GM23338 (cell line): ENCODE measurements at regions not wholly inside any gene's neighbourhood (a gene's known extent, or its start where the extent isn't known, plus 50 kb on each side); places are given as distances from the start of the nearest gene placed in this dataset.

Source experiments
- ATAC-seq: fragments of 200-7000 bp; cut with Tn5 transposase; 3 replicates; pipeline ENCODE4 v1.9.1; 2020
- DNase-seq: peaks from one replicate; pipeline ENCODE4 v3.0.0-alpha.2; 2015; ENCODE audit warnings: low spot score
- H2AFZ ChIP-seq: fragments of 200-600 bp; sonication (generic); 2 replicates; pipeline ENCODE4 v1.8.0; 2016; ENCODE audit warnings: antibody characterized with exemption, mild to moderate bottlenecking, moderate library complexity
- H3F3A ChIP-seq: fragments of 200-600 bp; sonication (generic); replicated peaks from 2 replicates; pipeline ENCODE4 v1.8.0; 2017; ENCODE audit warnings: antibody characterized with exemption, mixed run types, low read depth
- H3K27ac ChIP-seq: fragments of 200-600 bp; sonication (generic); 2 replicates; pipeline ENCODE4 v1.6.1; 2016; ENCODE audit warnings: low read depth
- H3K27me3 ChIP-seq: fragments of 200-600 bp; sonication (generic); 2 replicates; pipeline ENCODE4 v1.8.0; 2016; ENCODE audit warnings: mild to moderate bottlenecking, mixed run types, moderate library complexity; ENCODE audit not compliant: insufficient read depth
- H3K36me3 ChIP-seq: fragments of 200-600 bp; sonication (generic); 2 replicates; pipeline ENCODE4 v1.8.0; 2016; ENCODE audit warnings: mild to moderate bottlenecking; ENCODE audit not compliant: insufficient read depth
- H3K4me1 ChIP-seq: fragments of 200-600 bp; sonication (generic); 2 replicates; pipeline ENCODE4 v1.8.0; 2016; ENCODE audit warnings: mild to moderate bottlenecking, moderate library complexity; ENCODE audit not compliant: insufficient read depth
- H3K4me2 ChIP-seq: fragments of 200-600 bp; sonication (generic); 2 replicates; pipeline ENCODE4 v1.7.1; 2017; ENCODE audit warnings: mixed run types
- H3K4me3 ChIP-seq: fragments of 200-600 bp; sonication (generic); 2 replicates; pipeline ENCODE4 v1.6.1; 2016; ENCODE audit warnings: mixed run types
- H3K79me2 ChIP-seq: fragments of 200-600 bp; sonication (generic); replicated peaks from 2 replicates; pipeline ENCODE4 v1.8.0; 2017; ENCODE audit warnings: mild to moderate bottlenecking; ENCODE audit not compliant: insufficient read depth
- H3K9me2 ChIP-seq: fragments of 200-600 bp; sonication (generic); 2 replicates; pipeline ENCODE4 v1.8.0; 2017; ENCODE audit not compliant: insufficient read depth
- H4K20me1 ChIP-seq: fragments of 200-600 bp; sonication (generic); replicated peaks from 2 replicates; pipeline ENCODE4 v1.8.0; 2017; ENCODE audit warnings: mild to moderate bottlenecking; ENCODE audit not compliant: insufficient read depth
- H3K27ac Mint-ChIP-seq: 2 replicates; pipeline ENCODE4 v1.8.0; 2020; ENCODE audit warnings: inconsistent platforms, mild to moderate bottlenecking, moderate library complexity, mixed read lengths
- H3K27me3 Mint-ChIP-seq: 3 replicates; pipeline ENCODE4 v1.8.0; 2022; ENCODE audit warnings: low read depth, mild to moderate bottlenecking, moderate library complexity, mixed read lengths, inconsistent platforms; ENCODE audit not compliant: insufficient read depth, poor library complexity
- H3K36me3 Mint-ChIP-seq: 3 replicates; pipeline ENCODE4 v1.8.0; 2021; ENCODE audit warnings: low read depth, mild to moderate bottlenecking, inconsistent platforms, moderate library complexity, mixed read lengths
- H3K4me1 Mint-ChIP-seq: 3 replicates; pipeline ENCODE4 v1.8.0; 2020; ENCODE audit warnings: mild to moderate bottlenecking, inconsistent platforms, mixed read lengths
- H3K4me3 Mint-ChIP-seq: 3 replicates; pipeline ENCODE4 v1.8.0; 2021; ENCODE audit warnings: moderate library complexity, mild to moderate bottlenecking, inconsistent platforms, mixed read lengths
- H3K9me3 Mint-ChIP-seq: 3 replicates; pipeline ENCODE4 v1.8.0; 2020; ENCODE audit warnings: moderate library complexity, mild to moderate bottlenecking, inconsistent platforms, mixed read lengths
- EZH2 ChIP-seq: fragments of 200-600 bp; sonication (generic); IDR thresholded peaks from one replicate; pipeline ENCODE4 v1.8.0; 2017; ENCODE audit warnings: antibody characterized with exemption, mild to moderate bottlenecking, low read depth; ENCODE audit not compliant: unreplicated experiment
- EZH2phosphoT487 ChIP-seq: fragments of 200-600 bp; sonication (generic); IDR thresholded peaks from one replicate; pipeline ENCODE4 v1.8.1; 2018; ENCODE audit warnings: antibody characterized with exemption; ENCODE audit not compliant: unreplicated experiment
- POLR2AphosphoS5 ChIP-seq: IDR thresholded peaks from 2 replicates; pipeline ENCODE4 v1.6.1; 2016; ENCODE audit warnings: antibody characterized with exemption, low read depth
- STAT1 ChIP-seq: IDR thresholded peaks from one replicate; pipeline ENCODE4 v1.6.1; 2016; ENCODE audit warnings: antibody characterized with exemption; ENCODE audit not compliant: unreplicated experiment
- ZNF331 ChIP-seq: fragments of 250-450 bp; sonication (Bioruptor Pico); IDR thresholded peaks from 2 replicates; pipeline ENCODE4 v1.5.0; 2020; ENCODE audit warnings: low read depth, mild to moderate bottlenecking, moderate library complexity
- TF ChIP-seq, protein P1 (sequence below): fragments of 250-450 bp; sonication (Bioruptor Pico); IDR thresholded peaks from 2 replicates; pipeline ENCODE4 v1.5.0; 2020; ENCODE audit warnings: mild to moderate bottlenecking, moderate library complexity
- TF ChIP-seq, protein P2 (sequence below): IDR thresholded peaks from one replicate; pipeline ENCODE4 v1.6.1; 2018; ENCODE audit warnings: antibody characterized with exemption; ENCODE audit not compliant: unreplicated experiment

DNA sequence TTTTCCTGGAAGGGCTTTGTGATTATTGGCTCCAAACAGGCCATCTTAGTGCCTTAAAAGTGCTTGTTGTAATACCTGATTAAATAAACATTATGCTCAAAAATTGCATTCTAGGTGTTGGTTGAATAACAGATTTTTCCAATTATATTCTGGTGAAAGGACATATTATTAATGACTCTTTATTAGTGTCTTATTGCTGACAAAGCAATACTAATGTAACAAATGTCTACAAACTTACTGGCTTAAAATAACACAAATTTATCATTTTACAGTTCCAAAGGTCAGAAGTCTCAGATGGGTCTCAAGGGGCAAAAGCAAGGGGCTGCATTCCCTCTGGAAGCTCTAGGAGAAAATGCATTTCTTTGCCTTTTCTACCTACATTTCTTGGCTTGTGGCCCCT lies 86.9 kb upstream of the CPM start (continued):
- TF ChIP-seq, protein P1, sequence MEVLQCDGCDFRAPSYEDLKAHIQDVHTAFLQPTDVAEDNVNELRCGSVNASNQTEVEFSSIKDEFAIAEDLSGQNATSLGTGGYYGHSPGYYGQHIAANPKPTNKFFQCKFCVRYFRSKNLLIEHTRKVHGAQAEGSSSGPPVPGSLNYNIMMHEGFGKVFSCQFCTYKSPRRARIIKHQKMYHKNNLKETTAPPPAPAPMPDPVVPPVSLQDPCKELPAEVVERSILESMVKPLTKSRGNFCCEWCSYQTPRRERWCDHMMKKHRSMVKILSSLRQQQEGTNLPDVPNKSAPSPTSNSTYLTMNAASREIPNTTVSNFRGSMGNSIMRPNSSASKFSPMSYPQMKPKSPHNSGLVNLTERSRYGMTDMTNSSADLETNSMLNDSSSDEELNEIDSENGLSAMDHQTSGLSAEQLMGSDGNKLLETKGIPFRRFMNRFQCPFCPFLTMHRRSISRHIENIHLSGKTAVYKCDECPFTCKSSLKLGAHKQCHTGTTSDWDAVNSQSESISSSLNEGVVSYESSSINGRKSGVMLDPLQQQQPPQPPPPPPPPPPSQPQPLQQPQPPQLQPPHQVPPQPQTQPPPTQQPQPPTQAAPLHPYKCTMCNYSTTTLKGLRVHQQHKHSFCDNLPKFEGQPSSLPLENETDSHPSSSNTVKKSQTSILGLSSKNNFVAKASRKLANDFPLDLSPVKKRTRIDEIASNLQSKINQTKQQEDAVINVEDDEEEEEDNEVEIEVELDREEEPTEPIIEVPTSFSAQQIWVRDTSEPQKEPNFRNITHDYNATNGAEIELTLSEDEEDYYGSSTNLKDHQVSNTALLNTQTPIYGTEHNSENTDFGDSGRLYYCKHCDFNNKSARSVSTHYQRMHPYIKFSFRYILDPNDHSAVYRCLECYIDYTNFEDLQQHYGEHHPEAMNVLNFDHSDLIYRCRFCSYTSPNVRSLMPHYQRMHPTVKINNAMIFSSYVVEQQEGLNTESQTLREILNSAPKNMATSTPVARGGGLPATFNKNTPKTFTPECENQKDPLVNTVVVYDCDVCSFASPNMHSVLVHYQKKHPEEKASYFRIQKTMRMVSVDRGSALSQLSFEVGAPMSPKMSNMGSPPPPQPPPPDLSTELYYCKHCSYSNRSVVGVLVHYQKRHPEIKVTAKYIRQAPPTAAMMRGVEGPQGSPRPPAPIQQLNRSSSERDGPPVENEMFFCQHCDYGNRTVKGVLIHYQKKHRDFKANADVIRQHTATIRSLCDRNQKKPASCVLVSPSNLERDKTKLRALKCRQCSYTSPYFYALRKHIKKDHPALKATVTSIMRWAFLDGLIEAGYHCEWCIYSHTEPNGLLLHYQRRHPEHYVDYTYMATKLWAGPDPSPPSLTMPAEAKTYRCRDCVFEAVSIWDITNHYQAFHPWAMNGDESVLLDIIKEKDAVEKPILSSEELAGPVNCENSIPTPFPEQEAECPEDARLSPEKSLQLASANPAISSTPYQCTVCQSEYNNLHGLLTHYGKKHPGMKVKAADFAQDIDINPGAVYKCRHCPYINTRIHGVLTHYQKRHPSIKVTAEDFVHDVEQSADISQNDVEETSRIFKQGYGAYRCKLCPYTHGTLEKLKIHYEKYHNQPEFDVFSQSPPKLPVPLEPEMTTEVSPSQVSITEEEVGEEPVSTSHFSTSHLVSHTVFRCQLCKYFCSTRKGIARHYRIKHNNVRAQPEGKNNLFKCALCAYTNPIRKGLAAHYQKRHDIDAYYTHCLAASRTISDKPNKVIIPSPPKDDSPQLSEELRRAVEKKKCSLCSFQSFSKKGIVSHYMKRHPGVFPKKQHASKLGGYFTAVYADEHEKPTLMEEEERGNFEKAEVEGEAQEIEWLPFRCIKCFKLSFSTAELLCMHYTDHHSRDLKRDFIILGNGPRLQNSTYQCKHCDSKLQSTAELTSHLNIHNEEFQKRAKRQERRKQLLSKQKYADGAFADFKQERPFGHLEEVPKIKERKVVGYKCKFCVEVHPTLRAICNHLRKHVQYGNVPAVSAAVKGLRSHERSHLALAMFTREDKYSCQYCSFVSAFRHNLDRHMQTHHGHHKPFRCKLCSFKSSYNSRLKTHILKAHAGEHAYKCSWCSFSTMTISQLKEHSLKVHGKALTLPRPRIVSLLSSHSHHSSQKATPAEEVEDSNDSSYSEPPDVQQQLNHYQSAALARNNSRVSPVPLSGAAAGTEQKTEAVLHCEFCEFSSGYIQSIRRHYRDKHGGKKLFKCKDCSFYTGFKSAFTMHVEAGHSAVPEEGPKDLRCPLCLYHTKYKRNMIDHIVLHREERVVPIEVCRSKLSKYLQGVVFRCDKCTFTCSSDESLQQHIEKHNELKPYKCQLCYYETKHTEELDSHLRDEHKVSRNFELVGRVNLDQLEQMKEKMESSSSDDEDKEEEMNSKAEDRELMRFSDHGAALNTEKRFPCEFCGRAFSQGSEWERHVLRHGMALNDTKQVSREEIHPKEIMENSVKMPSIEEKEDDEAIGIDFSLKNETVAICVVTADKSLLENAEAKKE (CRISPR knock-in tag), result no peak
- no peak for TF ChIP-seq EZH2phosphoT487
- no peak for TF ChIP-seq ZNF331 (CRISPR knock-in tag)

DNA sequence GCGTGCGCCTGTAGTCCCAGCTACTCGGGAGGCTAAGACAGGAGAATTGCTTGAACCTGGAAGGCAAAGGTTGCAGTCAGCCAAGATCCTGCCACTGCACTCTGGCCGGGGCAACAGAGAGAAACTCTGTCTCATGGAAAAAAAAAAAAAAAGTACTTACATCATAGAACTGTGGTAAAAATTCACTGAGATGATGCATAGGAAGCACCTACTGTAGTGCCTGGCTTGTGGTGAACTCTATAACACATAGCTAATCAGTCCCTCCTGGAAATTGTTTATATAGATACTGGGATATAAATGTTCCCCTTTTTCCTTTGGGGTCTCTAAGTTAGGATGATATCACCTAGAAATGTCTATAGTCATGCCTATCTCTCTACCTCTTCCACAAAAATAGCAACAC lies 89.7 kb upstream of the CPM start:
- no peaks in the 10 kb centered on the region for H3K9me3 Mint-ChIP-seq
- no peak overlapping the region for H2AFZ ChIP-seq

More for the DNA sequence above, 89.7 kb upstream of the CPM start:
- no peaks in the 10 kb centered on the region for H3F3A ChIP-seq
- ATAC-seq (no peak), DNase-seq (no peak)
- TF ChIP-seq STAT1 (no peak), EZH2 (no peak), ZNF331 (CRISPR knock-in tag) (no peak), POLR2AphosphoS5 (no peak)
- TF ChIP-seq, protein P2, sequence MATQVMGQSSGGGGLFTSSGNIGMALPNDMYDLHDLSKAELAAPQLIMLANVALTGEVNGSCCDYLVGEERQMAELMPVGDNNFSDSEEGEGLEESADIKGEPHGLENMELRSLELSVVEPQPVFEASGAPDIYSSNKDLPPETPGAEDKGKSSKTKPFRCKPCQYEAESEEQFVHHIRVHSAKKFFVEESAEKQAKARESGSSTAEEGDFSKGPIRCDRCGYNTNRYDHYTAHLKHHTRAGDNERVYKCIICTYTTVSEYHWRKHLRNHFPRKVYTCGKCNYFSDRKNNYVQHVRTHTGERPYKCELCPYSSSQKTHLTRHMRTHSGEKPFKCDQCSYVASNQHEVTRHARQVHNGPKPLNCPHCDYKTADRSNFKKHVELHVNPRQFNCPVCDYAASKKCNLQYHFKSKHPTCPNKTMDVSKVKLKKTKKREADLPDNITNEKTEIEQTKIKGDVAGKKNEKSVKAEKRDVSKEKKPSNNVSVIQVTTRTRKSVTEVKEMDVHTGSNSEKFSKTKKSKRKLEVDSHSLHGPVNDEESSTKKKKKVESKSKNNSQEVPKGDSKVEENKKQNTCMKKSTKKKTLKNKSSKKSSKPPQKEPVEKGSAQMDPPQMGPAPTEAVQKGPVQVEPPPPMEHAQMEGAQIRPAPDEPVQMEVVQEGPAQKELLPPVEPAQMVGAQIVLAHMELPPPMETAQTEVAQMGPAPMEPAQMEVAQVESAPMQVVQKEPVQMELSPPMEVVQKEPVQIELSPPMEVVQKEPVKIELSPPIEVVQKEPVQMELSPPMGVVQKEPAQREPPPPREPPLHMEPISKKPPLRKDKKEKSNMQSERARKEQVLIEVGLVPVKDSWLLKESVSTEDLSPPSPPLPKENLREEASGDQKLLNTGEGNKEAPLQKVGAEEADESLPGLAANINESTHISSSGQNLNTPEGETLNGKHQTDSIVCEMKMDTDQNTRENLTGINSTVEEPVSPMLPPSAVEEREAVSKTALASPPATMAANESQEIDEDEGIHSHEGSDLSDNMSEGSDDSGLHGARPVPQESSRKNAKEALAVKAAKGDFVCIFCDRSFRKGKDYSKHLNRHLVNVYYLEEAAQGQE, result no peak
- H3K36me3 ChIP-seq, result no peaks in the 10 kb centered on the region
- no peaks in the 10 kb centered on the region for H4K20me1 ChIP-seq
- H3K4me1 Mint-ChIP-seq, result peaks cover 7% of the 10 kb centered on the region
- H3K4me2 ChIP-seq, result no peak overlapping the region
- H3K27me3 Mint-ChIP-seq, result peaks cover 3% of the 10 kb centered on the region
- H3K79me2 ChIP-seq, result no peaks in the 10 kb centered on the region
- H3K4me3 ChIP-seq, result no peak overlapping the region
- H3K4me1 ChIP-seq, result no peaks in the 10 kb centered on the region
- H3K4me3 Mint-ChIP-seq, result no peak overlapping the region
- no peak overlapping the region for H3K27ac Mint-ChIP-seq
- H3K27me3 ChIP-seq, result no peaks in the 10 kb centered on the region
- no peak overlapping the region for H3K27ac ChIP-seq
- no peaks in the 10 kb centered on the region for H3K9me2 ChIP-seq
- H3K36me3 Mint-ChIP-seq, result no peaks in the 10 kb centered on the region
